Vagina (tissue), 2 donors: ENCODE measurements at regions not wholly inside any gene's neighbourhood (a gene's known extent, or its start where the extent isn't known, plus 50 kb on each side); places are given as distances from the start of the nearest gene placed in this dataset.

ENCODE experiments used
- POLR2A ChIP-seq, 2 donors: fragments of 450-650 bp; IDR thresholded peaks; one replicate each; pipeline ENCODE4 v1.6.1; 2017; ENCODE audit warnings: antibody characterized with exemption in 2 of 2, mild to moderate bottlenecking in 2 of 2, moderate library complexity in 2 of 2
- POLR2AphosphoS5 ChIP-seq, 2 donors: sonication (generic); formaldehyde crosslinking; IDR thresholded peaks; one replicate each; pipeline ENCODE4 v1.9.0; 2017; ENCODE audit warnings: antibody characterized with exemption in 2 of 2, mild to moderate bottlenecking in 2 of 2, low read depth in 1 of 2; ENCODE audit not compliant: insufficient read depth in 1 of 2
- TF ChIP-seq, protein P1 (sequence below), 3 experiments: fragments of 450-650 bp in 2 of 3; fragments of 200-600 bp in 1 of 3; sonication (generic) in 1 of 3; IDR thresholded peaks; one replicate each; pipeline ENCODE4 v1.5.1; 2017 to 2019; ENCODE audit warnings: antibody characterized with exemption in 3 of 3, mild to moderate bottlenecking in 2 of 3, moderate library complexity in 2 of 3

DNA sequence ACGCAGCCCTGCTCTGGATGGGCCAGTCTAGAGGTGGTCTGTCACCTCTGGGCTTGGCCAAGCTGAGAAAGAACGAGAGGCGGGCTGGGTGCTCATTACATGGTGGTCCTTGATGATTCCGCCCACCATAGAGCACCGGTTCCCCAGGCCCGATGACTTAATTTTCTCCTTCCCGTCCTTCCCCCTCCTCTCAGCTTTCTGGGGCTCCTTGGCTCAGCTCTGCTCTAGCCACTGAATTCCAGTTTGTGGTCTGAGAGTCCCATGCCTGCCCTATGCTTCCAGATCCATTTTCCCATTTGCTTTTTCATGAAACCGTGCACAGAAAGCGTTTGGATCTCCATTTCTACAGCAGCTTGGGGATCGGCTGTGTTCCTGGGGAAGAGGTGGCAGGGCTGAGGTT lies 318.5 kb upstream of the C1orf174 start:
- TF ChIP-seq, protein P1, sequence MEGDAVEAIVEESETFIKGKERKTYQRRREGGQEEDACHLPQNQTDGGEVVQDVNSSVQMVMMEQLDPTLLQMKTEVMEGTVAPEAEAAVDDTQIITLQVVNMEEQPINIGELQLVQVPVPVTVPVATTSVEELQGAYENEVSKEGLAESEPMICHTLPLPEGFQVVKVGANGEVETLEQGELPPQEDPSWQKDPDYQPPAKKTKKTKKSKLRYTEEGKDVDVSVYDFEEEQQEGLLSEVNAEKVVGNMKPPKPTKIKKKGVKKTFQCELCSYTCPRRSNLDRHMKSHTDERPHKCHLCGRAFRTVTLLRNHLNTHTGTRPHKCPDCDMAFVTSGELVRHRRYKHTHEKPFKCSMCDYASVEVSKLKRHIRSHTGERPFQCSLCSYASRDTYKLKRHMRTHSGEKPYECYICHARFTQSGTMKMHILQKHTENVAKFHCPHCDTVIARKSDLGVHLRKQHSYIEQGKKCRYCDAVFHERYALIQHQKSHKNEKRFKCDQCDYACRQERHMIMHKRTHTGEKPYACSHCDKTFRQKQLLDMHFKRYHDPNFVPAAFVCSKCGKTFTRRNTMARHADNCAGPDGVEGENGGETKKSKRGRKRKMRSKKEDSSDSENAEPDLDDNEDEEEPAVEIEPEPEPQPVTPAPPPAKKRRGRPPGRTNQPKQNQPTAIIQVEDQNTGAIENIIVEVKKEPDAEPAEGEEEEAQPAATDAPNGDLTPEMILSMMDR (IDR thresholded peaks at IDR 0.05), result no peak
- TF ChIP-seq POLR2A (IDR thresholded peaks at IDR 0.05) (no peak), POLR2AphosphoS5 (IDR thresholded peaks at IDR 0.05; ENCODE audit: insufficient read depth in 1 of 2, low read depth in 1 of 2) (no peak)
